Fibroblast of pulmonary artery (primary cell): ENCODE measurements at regions not wholly inside any gene's neighbourhood (a gene's known extent, or its start where the extent isn't known, plus 50 kb on each side); places are given as distances from the start of the nearest gene placed in this dataset.

ENCODE experiments used
- DNase-seq: peaks from one replicate; pipeline ENCODE4 v3.0.0-alpha.2; 2010; ENCODE audit warnings: low read depth
- H3K4me3 ChIP-seq: replicated peaks from 2 replicates; pipeline ENCODE4 v1.5.1; 2011; ENCODE audit warnings: low read depth, mild to moderate bottlenecking, control low read depth, low read length, moderate library complexity
- TF ChIP-seq, protein P1 (sequence below): IDR thresholded peaks from 2 replicates; pipeline ENCODE4 v1.5.1; 2011; ENCODE audit warnings: mild to moderate bottlenecking, control low read depth, low read length, inconsistent platforms; ENCODE audit errors: missing control alignments

DNA sequence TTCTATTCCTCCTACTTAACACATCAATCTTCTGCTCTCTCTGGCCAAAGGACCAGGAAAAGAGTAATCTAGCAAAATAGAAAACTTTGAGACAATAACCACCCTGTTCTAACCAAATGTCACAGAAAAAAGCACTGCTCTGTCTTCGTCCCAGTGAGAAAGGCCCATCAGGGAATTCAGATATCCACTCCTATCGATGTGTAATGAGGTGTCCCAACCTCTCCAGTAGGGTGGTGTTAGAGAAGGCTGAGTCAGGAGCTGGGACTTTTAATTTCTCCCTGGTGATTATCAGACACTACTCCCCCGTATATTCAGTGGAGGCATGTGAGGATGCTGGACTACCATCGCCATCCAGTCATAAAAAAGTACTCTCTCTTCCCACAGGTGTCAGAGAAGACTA lies 130.3 kb downstream of the TMTC3 start:
- no peak for DNase-seq
- H3K4me3 ChIP-seq, result no peak overlapping the region
- TF ChIP-seq, protein P1, sequence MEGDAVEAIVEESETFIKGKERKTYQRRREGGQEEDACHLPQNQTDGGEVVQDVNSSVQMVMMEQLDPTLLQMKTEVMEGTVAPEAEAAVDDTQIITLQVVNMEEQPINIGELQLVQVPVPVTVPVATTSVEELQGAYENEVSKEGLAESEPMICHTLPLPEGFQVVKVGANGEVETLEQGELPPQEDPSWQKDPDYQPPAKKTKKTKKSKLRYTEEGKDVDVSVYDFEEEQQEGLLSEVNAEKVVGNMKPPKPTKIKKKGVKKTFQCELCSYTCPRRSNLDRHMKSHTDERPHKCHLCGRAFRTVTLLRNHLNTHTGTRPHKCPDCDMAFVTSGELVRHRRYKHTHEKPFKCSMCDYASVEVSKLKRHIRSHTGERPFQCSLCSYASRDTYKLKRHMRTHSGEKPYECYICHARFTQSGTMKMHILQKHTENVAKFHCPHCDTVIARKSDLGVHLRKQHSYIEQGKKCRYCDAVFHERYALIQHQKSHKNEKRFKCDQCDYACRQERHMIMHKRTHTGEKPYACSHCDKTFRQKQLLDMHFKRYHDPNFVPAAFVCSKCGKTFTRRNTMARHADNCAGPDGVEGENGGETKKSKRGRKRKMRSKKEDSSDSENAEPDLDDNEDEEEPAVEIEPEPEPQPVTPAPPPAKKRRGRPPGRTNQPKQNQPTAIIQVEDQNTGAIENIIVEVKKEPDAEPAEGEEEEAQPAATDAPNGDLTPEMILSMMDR, result no peak

DNA sequence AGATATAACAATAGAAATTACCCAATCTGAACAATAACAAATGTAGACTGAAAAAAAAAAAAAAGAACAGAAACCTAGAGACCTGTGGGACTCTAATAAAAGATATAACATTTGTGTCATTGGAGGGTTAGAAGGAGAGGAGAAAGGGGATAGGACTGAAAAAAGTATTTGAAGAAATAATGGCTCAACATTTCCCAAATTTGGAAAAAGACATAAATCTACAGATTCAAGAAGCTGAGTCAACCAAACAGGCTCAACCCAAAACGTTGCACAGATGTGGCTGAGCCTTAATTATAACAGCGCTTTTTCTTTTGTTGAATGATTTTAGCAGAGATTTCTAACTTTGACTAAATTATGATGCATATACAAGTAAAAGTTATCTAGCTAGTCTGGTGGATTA lies 131.3 kb downstream of the TMTC3 start:
- no peak overlapping the region for H3K4me3 ChIP-seq
- DNase-seq, result no peak
- TF ChIP-seq, protein P1, result no peak

DNA sequence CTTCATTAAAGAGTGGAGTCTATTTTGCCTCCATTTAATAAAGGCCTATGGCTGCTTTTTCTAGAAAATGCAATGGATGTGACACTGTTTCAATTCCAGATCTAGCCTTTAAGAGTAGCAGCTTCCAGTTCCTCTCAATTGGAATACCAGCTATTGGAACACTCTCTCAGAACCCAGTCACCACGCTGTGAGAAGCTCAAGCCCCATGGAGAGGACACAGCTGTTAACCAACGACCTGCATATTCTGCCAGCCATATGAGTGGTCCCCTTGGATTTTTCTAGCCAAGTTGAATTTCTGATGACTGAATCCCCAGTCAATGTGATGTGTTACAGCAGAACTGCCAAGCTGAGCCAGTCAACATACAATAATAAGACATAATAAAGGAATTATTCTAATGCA lies 131.8 kb downstream of the TMTC3 start:
- no peak for DNase-seq
- TF ChIP-seq, protein P1, result no peak

DNA sequence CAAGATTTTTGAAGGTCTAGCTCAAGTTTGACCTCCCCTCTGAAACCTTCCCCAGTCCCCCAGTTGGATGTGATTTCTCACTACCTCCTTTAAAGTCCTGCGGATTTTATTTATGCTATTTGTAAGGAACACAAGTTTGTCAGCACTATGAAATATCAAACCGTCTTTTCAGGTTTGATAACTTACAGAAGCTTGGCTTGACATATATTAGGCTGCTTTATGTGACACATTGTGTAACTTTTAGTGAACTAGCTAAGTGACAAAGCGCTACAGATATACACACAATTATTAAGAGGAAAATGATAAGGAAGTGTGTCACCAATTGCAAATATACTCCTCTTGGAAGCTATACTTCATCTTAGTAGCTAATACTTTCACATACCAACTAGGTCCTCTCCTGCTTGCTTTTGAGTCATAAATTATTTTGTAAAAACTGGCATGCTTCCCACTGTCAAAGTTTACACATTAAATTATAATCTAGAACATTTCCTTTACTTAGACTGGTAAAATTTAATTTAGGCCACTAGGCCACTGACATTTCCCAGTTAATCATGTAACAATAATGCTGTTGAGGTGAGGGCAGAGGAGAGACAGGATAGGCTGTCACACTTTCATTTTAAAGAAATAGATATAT lies 149.5 kb downstream of the TMTC3 start:
- TF ChIP-seq, protein P1, result no peak
- DNase-seq, result no peak
- no peak overlapping the region for H3K4me3 ChIP-seq

More for the DNA sequence above, 131.8 kb downstream of the TMTC3 start:
- no peak overlapping the region for H3K4me3 ChIP-seq

DNA sequence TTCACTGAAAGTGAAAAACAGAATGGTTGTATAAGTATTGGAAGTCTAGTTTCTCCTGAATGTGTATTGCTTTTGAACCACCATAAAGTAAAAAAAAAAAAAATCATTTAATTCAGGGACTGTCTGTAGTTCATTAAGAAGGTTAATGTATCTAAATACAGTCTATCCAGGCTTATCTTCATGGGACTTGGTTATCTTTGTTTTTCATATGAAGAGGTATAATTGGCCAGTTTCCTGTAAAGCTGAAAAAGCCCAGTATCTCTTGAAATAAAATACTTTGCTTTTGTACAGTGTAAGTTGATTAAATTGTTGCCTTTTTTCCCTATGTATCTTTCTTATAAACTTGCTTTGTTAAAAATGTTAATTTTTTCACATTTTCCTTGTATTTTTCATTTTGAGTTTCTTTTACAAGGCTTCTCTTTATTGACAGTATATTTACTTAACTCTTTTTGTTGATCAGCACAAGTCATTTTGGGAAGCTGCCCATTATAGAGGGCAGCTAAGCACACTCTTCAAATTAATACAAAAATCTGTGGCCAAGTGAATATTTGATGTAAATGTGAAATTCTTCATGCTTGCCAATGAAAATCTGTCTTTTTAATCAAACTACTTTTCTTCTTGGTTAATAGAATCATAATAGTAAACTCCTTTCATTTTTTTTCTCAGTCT lies 156.0 kb downstream of the TMTC3 start:
- DNase-seq, result no peak
- TF ChIP-seq, protein P1, result no peak
- no peak overlapping the region for H3K4me3 ChIP-seq

DNA sequence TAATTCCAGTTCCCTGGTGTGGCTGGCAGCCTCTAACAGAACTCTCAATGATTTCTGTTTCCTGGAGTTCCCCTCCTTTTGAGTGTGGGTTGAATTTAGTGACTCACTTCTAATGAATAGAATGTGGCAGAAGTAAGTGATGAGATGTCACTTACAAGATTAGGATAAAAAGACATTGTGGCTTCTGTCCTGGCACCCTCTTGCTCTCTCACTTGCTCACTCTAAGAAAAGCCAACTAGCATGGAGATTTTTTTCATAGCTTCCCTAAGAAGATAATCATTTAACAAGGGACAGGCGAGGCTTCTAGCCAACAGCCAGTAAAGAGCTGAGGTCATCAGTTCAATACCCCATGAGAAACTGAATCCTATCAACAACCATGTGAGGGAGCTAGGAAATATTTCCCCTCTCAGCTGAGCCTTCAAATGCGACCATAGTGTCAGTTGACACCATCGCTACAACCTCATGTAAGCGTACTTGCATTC lies 156.7 kb downstream of the TMTC3 start:
- peak; percentile 70 for DNase-seq
- TF ChIP-seq, protein P1, result no peak
- H3K4me3 ChIP-seq, result no peak overlapping the region
